Right lobe of liver (tissue), 6 donors: ENCODE measurements at regions not wholly inside any gene's neighbourhood (a gene's known extent, or its start where the extent isn't known, plus 50 kb on each side); places are given as distances from the start of the nearest gene placed in this dataset.

Experiments used
- ATAC-seq, 4 donors: fragments of 200-7000 bp; cut with Tn5 transposase; one replicate each; pipeline ENCODE4 v1.9.1; 2020; ENCODE audit warnings: mild to moderate bottlenecking in 4 of 4, moderate library complexity in 4 of 4
- DNase-seq, 3 donors: peaks; one replicate each; pipeline ENCODE4 v3.0.0-alpha.2; 2020
- H3K27ac ChIP-seq, 3 donors: fragments of 200-600 bp; one replicate each; pipeline ENCODE4 v1.8.0; 2022
- H3K27me3 ChIP-seq, 2 donors: fragments of 200-600 bp; one replicate each; pipeline ENCODE4 v1.8.0; 2022
- H3K36me3 ChIP-seq, 4 donors: fragments of 200-600 bp; sonication (generic) in 1 of 4; one replicate each; pipeline versions ENCODE4 v1.5.1 to v1.8.0; 2017 to 2022; ENCODE audit warnings: control low read depth in 1 of 4
- H3K4me1 ChIP-seq, 4 donors: fragments of 200-600 bp; sonication (generic) in 1 of 4; one replicate each; pipeline versions ENCODE4 v1.5.1 to v1.8.0; 2017 to 2022; ENCODE audit warnings: control low read depth in 1 of 4
- H3K4me3 ChIP-seq, 3 donors: fragments of 200-600 bp; one replicate each; pipeline ENCODE4 v1.8.0; 2022
- H3K9me3 ChIP-seq, 4 donors: fragments of 200-600 bp; sonication (generic) in 1 of 4; one replicate each; pipeline versions ENCODE4 v1.5.1 to v1.8.0; 2017 to 2022; ENCODE audit warnings: control low read depth in 1 of 4
- POLR2A ChIP-seq: fragments of 450-650 bp; IDR thresholded peaks from one replicate; pipeline ENCODE4 v1.6.1; 2017; ENCODE audit warnings: antibody characterized with exemption, mild to moderate bottlenecking
- WGBS: methylation state at CpG from one replicate; pipeline ENCODE4 v1.1.6; 2018; ENCODE audit warnings: low coverage, low lambda C conversion rate; ENCODE audit not compliant: insufficient coverage; ENCODE audit errors: missing lambda C conversion rate; 5-methylcytosine and 5-hydroxymethylcytosine counted together
- intact Hi-C, 2 donors: fragments of 100-400 bp; cut with DNase I; formaldehyde crosslinking; loops; one replicate each; pipeline versions ENCODE4 v1.11.2 to v1.14.1; 2022
- TF ChIP-seq, protein P1 (sequence below), 4 donors: fragments of 200-600 bp in 3 of 4; fragments of 450-650 bp in 1 of 4; IDR thresholded peaks; one replicate each; pipeline versions ENCODE4 v1.5.1 to v1.8.0; 2016 to 2022; ENCODE audit warnings: antibody characterized with exemption in 4 of 4, mild to moderate bottlenecking in 2 of 4
- donor health status: DM: no; HTN: yes; CAD: no.
- donor health status: DM: no; HTN: no; CAD: no.
- donor health status: DM: no; HTN: no; CAD: no.
- donor health status: DM: no; HTN: yes; CAD: no.
- donor health status: DM: no; HTN: yes; CAD: no.

DNA sequence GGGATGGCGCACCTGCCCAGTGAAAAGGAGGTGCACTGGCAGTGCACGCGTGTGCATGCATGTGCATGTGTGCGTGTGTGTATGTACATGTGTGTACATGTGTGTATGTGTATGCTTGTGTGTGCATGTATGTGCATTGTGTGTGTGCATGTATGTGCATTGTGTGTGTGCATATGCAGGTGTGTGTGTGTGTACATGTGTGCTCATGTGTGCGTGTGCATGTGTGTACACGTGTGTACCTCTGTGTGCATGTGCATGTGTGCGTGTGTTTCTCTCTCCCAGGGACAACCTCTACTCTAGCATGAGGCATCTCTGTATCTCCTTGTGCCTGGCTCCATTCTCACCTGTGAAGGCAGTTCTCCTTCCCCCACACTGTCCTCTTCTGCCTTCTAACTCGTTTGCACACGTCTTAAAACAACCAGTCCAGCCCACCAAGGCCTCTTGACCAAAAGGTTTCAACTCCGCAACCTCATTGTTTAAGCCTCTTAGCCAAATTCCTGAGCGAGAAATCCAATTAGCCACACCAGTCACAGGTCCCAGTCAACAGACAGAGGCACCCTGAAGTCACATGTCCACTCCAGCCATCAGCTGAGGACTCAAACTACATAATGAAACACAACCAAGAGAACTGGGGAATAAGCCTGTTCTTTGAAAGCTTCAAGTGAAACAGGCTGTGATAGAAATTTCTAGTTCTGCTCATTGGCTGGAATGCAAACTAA lies 103.5 kb upstream of the PTPRT start:
- ATAC-seq: no peak
- no peak overlapping the region for H3K4me3 ChIP-seq
- H3K36me3 ChIP-seq: no peaks in the 10 kb centered on the region
- TF ChIP-seq, protein P1, sequence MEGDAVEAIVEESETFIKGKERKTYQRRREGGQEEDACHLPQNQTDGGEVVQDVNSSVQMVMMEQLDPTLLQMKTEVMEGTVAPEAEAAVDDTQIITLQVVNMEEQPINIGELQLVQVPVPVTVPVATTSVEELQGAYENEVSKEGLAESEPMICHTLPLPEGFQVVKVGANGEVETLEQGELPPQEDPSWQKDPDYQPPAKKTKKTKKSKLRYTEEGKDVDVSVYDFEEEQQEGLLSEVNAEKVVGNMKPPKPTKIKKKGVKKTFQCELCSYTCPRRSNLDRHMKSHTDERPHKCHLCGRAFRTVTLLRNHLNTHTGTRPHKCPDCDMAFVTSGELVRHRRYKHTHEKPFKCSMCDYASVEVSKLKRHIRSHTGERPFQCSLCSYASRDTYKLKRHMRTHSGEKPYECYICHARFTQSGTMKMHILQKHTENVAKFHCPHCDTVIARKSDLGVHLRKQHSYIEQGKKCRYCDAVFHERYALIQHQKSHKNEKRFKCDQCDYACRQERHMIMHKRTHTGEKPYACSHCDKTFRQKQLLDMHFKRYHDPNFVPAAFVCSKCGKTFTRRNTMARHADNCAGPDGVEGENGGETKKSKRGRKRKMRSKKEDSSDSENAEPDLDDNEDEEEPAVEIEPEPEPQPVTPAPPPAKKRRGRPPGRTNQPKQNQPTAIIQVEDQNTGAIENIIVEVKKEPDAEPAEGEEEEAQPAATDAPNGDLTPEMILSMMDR (IDR thresholded peaks at IDR 0.05): no peak
- TF ChIP-seq POLR2A: no peak
- intact Hi-C loops: no loop called here
- H3K9me3 ChIP-seq: no peaks in the 10 kb centered on the region
- no peak for DNase-seq
- H3K27me3 ChIP-seq: no peaks in the 10 kb centered on the region
- no peak overlapping the region for H3K27ac ChIP-seq
- H3K4me1 ChIP-seq: no peaks in the 10 kb centered on the region
- WGBS: 40% methylated on average over 4 of the region's 11 CpGs

DNA sequence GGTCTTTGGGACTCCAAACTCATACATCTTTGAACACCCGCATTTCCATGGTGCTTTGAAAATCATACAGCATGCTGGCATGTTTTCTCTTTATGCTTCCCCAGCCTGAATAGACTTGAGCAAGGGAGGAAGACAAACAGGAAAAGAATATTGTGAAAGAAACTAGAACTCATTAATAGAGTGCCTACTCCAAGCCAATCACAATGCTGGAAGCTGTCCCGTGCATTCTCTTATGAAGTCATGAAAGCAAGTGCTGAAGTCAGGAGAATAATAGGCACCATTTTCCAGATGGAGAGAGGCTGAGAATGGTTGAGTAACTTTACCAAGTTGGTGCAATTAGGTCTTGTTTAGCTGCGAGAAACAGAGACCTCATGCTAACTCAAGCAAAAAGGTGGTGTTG lies 102.5 kb upstream of the PTPRT start:
- TF ChIP-seq, protein P1 (IDR thresholded peaks at IDR 0.05): no peak
- TF ChIP-seq POLR2A: no peak
- Histone ChIP-seq H3K4me1 (no peaks in the 10 kb centered on the region), H3K27ac (no peak overlapping the region), H3K27me3 (no peaks in the 10 kb centered on the region), H3K36me3 (no peaks in the 10 kb centered on the region), H3K9me3 (no peaks in the 10 kb centered on the region), H3K4me3 (no peak overlapping the region)
- ATAC-seq (no peak), DNase-seq (no peak)
- intact Hi-C loops: no loop called here
- 46% methylated on average over 3 of the region's 3 CpGs for WGBS

DNA sequence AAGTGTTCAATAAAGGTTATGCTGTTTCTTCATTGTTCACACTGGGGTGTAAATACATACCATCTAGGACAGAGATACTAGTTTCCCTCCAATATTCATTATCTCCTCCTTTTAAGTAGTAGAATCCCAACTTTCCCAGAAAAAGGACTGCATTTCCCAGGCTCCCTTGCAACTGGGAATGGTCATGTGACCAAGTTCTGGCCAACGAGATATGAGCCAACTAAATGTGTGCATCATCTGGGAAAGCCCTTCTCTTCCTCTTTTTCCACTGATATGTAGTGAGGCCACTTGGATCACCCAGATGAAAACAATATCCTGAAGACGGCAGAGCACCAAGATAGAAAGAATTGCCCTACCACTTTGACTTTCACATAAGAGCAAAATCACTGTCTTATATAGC lies 97.9 kb upstream of the PTPRT start:
- intact Hi-C loops: no loop called here
- TF ChIP-seq, protein P1 (IDR thresholded peaks at IDR 0.05): no peak
- TF ChIP-seq POLR2A: no peak
- WGBS: 45% methylated on average over 2 of the region's 2 CpGs
- H3K4me1 ChIP-seq: no peaks in the 10 kb centered on the region
- ATAC-seq (no peak), DNase-seq (no peak)
- no peak overlapping the region for H3K4me3 ChIP-seq
- H3K27me3 ChIP-seq: no peaks in the 10 kb centered on the region
- H3K36me3 ChIP-seq: no peaks in the 10 kb centered on the region
- no peaks in the 10 kb centered on the region for H3K9me3 ChIP-seq
- no peak overlapping the region for H3K27ac ChIP-seq

DNA sequence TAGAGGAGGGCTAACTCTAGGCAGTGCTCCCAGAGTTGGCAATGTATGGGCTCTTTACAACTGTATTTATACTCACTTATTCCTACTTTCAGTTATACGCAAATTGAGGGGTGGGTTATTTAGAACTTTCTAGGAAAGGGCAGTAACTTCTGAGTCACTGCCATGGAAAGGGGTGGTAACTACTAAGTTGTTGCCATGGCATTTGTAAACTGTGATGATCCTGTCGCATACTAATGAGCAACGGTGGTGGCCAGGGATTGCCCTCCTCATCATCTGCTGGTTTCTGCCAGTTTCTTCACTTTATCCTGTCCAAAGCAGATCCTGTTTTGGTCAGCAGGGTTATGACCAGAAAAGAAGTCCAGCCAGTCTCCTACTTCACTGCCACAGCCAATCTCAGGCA lies 95.5 kb upstream of the PTPRT start:
- Histone ChIP-seq H3K4me1 (no peaks in the 10 kb centered on the region), H3K9me3 (no peaks in the 10 kb centered on the region), H3K27ac (no peak overlapping the region), H3K36me3 (no peaks in the 10 kb centered on the region), H3K4me3 (no peak overlapping the region), H3K27me3 (no peaks in the 10 kb centered on the region)
- ATAC-seq: no peak
- WGBS: 48% methylated on average over 3 of the region's 3 CpGs
- intact Hi-C loops: no loop called here
- no peak for DNase-seq
- TF ChIP-seq, protein P1 (IDR thresholded peaks at IDR 0.05): no peak
- no peak for TF ChIP-seq POLR2A
